Brain microvascular endothelial cell (primary cell): ENCODE measurements at regions not wholly inside any gene's neighbourhood (a gene's known extent, or its start where the extent isn't known, plus 50 kb on each side); places are given as distances from the start of the nearest gene placed in this dataset.

Experiments used
- DNase-seq: peaks from one replicate; pipeline ENCODE4 v3.0.0-alpha.2; 2020
- H3K27ac ChIP-seq: fragments of 250-450 bp; sonication (Bioruptor Pico); 2 replicates; pipeline ENCODE4 v1.5.1; 2020; ENCODE audit warnings: mild to moderate bottlenecking, moderate library complexity
- H3K27me3 ChIP-seq: fragments of 250-450 bp; sonication (Bioruptor Pico); replicated peaks from 2 replicates; pipeline ENCODE4 v1.5.1; 2020; ENCODE audit warnings: mild to moderate bottlenecking
- H3K36me3 ChIP-seq: fragments of 250-450 bp; sonication (Bioruptor Pico); replicated peaks from 2 replicates; pipeline ENCODE4 v1.5.1; 2020; ENCODE audit warnings: mild to moderate bottlenecking
- H3K4me3 ChIP-seq: 2 replicates; pipeline ENCODE4 v1.5.1; 2011; ENCODE audit warnings: low read depth, mild to moderate bottlenecking, control low read depth, low read length, moderate library complexity
- in situ Hi-C: cut with HindIII; loops from 2 replicates; pipeline ENCODE4 v1.10.0; 2017; ENCODE audit warnings: low sequenced_read_pairs, low pct_ligation_motif_present
- TF ChIP-seq, protein P1 (sequence below): IDR thresholded peaks from 2 replicates; pipeline ENCODE4 v1.5.1; 2011; ENCODE audit warnings: low read depth, mild to moderate bottlenecking, moderate library complexity, low read length, control low read depth, inconsistent platforms; ENCODE audit errors: missing control alignments

DNA sequence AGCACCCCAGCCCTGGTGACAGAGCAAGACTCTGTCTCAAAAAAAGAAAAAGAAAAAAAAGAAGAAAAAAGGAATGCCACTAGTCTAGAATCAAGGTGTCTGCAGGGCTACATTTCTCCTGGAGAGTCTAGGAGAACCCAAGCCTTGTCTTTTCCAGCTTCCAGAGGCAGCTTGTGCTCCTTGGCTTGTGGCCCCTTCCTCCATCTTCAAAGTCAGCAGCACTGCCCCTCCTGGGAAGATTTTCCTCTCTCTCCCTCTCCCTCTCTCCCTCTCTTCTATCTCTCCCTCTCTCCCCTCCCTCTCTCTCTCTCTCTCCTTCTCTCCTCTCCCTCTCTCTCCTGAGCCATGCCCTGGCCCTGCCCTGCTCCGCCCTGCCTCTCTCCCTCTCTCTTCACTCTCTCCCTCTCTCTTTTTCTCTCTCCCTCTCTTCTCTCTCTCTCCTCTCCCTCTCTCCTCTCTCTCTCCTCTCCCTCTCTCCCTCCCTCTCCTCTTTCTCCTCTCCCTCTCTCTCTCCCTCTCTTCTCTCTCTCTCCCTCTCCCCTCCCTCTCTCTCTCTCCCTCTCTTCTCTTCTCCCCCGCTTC lies 97.7 kb upstream of the FGF3 start:
- H3K27me3 ChIP-seq, result no peaks in the 10 kb centered on the region

DNA sequence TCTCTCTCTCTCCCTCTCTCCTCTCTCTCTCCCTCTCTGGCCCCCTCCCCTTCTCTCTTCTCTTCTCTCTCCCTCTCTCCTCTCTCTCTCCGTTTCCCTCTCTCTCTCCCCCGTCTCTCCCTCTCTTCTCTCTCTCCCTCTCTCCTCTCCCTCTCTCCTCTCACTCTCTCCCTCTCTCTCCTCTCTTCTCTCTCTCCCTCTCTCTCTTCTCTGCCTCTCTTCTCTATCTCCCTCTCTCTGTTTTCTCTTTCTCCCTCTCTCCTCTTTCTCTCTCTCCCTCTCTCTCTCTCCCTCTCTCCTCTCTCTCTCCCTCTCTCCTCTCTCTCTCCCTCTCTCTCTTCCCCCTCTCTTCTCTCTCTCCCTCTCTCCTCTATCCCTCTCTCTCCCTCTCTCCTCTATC lies 98.3 kb upstream of the FGF3 start:
- Histone ChIP-seq H3K27me3 (no peaks in the 10 kb centered on the region), H3K4me3 (no peak overlapping the region), H3K36me3 (no peaks in the 10 kb centered on the region), H3K27ac (no peak overlapping the region)
- no peak for DNase-seq
- in situ Hi-C loops, result loop anchor here (25.0 kb wide), 1 partner anchor 270 kb away; no protein-coding TSS in a partner anchor
- TF ChIP-seq, protein P1, sequence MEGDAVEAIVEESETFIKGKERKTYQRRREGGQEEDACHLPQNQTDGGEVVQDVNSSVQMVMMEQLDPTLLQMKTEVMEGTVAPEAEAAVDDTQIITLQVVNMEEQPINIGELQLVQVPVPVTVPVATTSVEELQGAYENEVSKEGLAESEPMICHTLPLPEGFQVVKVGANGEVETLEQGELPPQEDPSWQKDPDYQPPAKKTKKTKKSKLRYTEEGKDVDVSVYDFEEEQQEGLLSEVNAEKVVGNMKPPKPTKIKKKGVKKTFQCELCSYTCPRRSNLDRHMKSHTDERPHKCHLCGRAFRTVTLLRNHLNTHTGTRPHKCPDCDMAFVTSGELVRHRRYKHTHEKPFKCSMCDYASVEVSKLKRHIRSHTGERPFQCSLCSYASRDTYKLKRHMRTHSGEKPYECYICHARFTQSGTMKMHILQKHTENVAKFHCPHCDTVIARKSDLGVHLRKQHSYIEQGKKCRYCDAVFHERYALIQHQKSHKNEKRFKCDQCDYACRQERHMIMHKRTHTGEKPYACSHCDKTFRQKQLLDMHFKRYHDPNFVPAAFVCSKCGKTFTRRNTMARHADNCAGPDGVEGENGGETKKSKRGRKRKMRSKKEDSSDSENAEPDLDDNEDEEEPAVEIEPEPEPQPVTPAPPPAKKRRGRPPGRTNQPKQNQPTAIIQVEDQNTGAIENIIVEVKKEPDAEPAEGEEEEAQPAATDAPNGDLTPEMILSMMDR, result no peak

More for the DNA sequence above, 97.7 kb upstream of the FGF3 start:
- DNase-seq, result no peak
- Histone ChIP-seq H3K36me3 (no peaks in the 10 kb centered on the region), H3K4me3 (no peak overlapping the region), H3K27ac (no peak overlapping the region)
- TF ChIP-seq, protein P1, result no peak
- in situ Hi-C loops, result loop anchor here (25.0 kb wide), 1 partner anchor 270 kb away; no protein-coding TSS in a partner anchor

DNA sequence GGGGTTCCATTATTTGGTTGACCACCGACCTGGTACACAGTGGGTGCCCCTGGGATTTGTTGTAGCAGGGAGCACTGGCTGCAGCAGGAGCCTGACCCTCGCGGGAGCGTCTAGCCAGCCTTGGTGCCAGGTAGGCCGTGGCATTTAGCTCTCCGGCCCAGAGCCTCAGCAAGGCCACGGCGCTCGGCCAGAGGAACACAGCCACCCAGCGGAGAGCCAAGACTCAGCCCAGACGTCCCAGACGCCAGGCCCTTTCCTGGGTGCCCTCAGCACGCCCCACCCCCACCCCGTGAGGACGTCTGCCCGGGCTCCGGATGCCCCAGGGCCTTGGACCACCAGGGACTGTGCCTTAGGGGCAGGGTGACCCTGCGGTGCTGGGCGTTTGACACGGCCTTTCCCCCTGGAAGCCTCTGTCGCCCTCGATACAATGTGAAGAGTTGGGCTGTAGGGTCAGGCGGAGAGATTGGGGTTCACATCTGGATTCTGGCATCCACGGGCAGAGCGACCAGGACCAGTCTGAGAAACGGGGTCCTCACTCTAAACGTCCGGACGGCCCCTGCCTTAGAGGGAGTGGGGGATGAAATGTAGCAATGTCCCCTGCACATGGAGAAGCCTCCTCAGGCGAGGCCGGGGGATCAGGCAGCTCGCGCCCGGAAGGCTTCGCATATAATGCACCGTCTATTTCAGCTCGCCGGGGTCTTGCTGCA lies 99.2 kb upstream of the FGF3 start:
- Histone ChIP-seq H3K27ac (no peak overlapping the region), H3K4me3 (no peak overlapping the region), H3K27me3 (no peaks in the 10 kb centered on the region), H3K36me3 (no peaks in the 10 kb centered on the region)
- in situ Hi-C loops, result loop anchor here (25.0 kb wide), 1 partner anchor 269 kb away; no protein-coding TSS in a partner anchor
- DNase-seq, result no peak
- TF ChIP-seq, protein P1, result no peak

DNA sequence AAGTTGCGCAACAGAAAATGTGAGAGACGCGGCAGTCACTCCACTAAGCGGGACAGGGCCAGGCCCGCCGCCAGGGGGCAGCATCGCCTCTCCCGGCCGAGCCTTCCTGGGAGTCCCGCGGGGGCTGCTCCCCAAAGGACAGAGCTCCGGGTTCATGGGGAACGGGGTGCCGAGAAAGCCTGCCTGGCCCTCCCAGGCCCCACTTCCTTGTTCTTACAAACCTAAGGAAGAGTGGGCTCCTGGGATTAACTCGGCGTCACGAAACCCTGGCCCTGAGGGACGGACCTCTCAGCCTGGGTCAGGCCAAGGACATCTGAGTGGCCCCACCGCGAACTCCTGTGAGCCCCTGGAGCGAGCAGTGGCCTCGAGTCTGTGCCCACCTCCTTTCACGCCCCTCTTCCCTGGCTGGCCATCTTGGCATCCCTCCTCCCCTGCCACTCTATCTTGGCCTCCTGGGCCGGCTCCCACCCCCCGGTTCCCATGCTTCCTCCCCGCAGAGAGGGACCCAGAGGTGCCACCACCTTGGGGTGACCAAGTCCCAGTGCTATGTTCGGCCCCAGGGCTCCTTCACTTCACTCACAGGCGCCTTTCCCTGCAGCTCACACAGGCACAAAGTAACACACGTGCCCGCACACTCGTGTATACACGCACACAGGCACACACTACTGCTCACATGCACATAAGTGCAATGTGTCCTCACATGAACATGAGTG lies 99.9 kb upstream of the FGF3 start:
- Histone ChIP-seq H3K36me3 (no peaks in the 10 kb centered on the region), H3K27ac (no peak overlapping the region), H3K4me3 (no peak overlapping the region), H3K27me3 (peaks cover 2% of the 10 kb centered on the region)
- in situ Hi-C loops, result loop anchor here (25.0 kb wide), 1 partner anchor 268 kb away; no protein-coding TSS in a partner anchor
- TF ChIP-seq, protein P1, result peak; percentile 95
- DNase-seq, result peak; percentile 47

DNA sequence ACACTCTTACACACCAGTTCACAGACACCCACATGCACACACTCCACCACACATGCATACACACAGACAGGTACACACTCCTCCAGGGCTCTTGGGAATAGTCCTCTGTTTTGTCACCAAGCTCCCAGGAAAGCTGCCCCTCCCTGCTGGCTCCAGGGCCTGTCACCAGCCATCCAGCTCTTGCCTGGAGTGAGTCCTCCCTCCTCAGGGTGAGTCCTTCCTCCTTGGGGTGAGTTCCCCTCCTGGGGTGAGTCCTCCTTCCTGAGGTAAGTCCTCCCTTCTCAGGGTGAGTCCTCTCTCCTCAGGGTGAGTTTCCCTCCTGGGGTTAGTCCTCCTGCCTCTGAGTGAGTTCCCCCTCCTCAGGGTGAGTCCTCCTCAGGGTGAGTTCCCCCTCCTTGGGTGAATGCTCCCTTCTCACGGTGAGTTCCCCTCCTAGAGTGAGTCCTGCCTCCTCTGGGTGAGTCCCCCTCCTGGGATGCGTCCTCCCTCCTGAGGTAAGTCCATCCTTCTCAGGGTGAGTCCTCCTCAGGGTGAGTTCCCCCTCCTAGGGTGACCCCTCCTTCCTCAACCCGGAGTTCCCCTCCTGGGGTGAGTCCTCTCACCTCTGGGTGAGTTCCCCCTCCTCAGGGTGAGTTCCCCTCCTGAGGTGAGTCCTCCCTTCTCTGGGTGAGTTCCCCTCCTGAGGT lies 100.6 kb upstream of the FGF3 start:
- DNase-seq, result no peak
- Histone ChIP-seq H3K36me3 (no peaks in the 10 kb centered on the region), H3K27ac (no peak overlapping the region), H3K27me3 (peaks cover 2% of the 10 kb centered on the region), H3K4me3 (no peak overlapping the region)
- in situ Hi-C loops, result loop anchor here (25.0 kb wide), 1 partner anchor 267 kb away; no protein-coding TSS in a partner anchor
- TF ChIP-seq, protein P1, result no peak
